ENCODE measurements at regions not wholly inside any gene's neighbourhood (a gene's known extent, or its start where the extent isn't known, plus 50 kb on each side); places are given as distances from the start of the nearest gene placed in this dataset.
A peak's percentile ranks its signal among the peaks of the same experiment; 100 is the strongest.
"Not testable (repeated sequence)": the region's sequence is repeated elsewhere in the genome, so short reads cannot be mapped to it uniquely, and the experiment has no call there.

DNA sequence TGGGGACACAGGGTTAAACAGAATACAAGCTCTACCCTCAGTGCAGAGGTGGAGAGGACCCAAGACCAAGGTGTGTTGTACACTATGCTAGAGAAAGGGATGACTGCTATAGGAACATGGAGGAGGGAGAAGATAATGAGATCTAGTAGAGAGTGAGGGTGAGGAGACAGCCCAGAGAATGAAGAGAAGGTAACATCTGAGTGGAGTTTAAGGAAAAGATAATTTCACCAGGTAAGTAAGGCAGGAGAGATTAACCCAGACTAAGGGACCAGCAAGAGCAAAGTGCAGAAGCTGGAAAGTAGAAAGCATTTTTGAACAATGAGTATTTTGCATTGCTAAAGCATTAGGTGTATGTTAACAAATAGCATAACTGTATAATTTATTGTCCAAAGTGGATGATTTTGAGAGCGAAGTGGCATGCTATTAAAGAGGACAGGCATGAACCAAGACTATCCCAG, 128.8 kb downstream of the RASSF10 start:
- no peak for DNase-seq

DNA sequence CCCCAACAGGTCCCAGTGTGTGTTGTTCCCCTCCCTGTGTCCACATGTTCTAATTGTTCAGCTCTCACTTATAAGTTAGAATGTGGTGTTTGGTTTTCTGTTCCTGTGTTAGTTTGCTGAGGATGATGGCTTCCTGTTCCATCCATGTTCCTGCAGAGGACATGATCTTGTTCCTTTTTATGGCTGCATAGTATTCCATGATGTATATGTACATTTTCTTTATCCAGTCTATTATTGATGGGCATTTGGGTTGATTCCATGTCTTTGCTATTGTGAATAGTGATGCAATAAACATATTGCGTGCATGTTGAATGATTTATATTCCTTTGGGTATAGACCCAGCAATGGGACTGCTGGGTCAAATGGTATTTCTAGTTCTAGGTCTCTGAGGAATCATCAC, 130.0 kb downstream of the RASSF10 start:
- not testable (repeated sequence) for DNase-seq

- DNase-seq: peak in 1 of 3 experiments; percentile 95
Observed at GRCh38 chr11:13140028-13140870, 131.1 kb downstream of the RASSF10 start.

GRCh38 chr11:13140873-13141655, 131.9 kb downstream of the RASSF10 start:
- peak in 1 of 3 experiments; percentile 94 for DNase-seq

GRCh38 chr11:13141731-13142709, 132.9 kb downstream of the RASSF10 start:
- DNase-seq: no peak

DNA sequence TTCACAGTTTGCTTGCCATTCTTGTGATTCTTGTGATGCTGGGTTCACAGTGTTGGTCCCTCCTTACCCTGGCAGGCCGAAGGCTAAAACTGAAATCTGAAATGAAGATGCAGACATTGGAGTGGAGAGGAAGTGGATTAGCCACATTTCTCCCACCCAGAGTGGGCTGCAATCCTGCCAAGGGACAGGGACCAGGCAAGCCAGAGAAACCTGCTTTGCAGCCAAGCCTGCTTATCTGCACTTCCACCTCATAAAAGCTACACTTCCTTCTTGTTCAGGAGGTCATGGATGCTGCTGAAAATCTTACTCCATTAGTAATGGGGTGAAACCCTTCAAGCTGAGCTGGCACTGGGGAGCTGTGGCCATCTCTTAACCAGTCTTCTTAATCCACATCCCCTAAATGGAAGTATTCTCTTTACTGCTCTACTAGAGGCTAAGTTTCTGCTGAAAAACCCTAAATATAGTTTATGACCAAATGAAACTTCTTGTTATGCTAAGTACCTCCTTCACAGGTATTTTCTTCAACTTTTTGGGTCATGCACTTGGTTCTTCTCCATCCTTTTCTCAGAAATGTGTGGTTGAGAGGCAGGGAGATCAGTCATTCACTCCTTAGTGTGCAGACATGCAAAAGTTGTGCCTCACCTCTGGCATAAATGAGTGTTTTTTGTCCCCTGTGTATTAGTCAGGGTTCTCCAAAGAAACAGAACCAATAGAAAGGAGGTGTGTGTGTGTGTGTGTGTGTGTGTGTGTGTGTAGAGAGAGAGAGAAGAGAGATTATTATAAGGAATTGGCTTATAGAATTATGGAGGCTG, 133.9 kb upstream of the BMAL1 start:
- DNase-seq: no peak

- DNase-seq: no peak
Observed at GRCh38 chr11:13145461-13145860, 132.1 kb upstream of the BMAL1 start.

- DNase-seq: peak in 1 of 3 experiments; percentile 28
Observed at GRCh38 chr11:13149991-13150390, 127.6 kb upstream of the BMAL1 start.

GRCh38 chr11:13150487-13150886, 127.1 kb upstream of the BMAL1 start:
- DNase-seq: no peak

DNA sequence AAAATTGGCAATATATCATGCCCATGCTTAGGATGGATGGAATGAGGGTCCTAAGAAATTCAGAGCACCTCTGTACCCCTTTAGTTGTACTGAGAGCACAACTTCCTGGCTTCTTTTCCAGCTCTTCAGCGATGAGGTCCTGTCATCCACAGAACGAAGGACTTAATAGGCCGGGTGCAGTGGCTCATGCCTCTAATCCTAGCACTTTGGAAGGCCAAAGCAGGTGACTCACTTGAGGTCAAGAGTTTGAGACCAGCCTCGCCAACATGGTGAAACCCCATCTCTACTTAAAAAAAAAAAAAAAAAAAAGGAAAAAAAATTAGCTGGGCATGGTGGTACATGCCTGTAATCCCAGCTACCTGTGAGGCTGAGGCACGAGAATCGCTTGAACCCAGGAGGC, 125.3 kb upstream of the BMAL1 start:
- no peak for DNase-seq

GRCh38 chr11:13152736-13153541, 124.7 kb upstream of the BMAL1 start:
- peak in 2 of 3 experiments; percentile 40 to 43 for DNase-seq

DNA sequence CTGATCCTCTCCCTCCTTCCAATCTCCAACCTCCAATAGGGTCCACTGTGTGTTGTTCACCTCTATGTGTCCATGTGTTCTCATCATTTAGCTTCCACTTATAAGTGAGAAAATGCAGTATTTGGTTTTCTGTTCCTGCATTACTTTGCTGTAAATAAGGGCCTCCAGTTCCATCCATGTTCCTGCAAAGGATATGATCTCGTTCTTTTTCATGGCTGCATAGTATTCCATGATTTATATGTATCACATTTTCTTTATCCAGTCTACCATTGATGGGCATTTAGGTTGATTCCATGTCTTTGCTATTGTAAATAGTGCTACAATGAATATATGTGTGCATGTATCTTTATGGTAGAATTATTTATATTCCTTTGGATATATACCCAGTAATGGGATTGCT, 123.2 kb upstream of the BMAL1 start:
- not testable (repeated sequence) for DNase-seq

- peak in 2 of 3 experiments; percentile 64 to 86 for DNase-seq
Observed at GRCh38 chr11:13160346-13160745, 117.2 kb upstream of the BMAL1 start.

DNA sequence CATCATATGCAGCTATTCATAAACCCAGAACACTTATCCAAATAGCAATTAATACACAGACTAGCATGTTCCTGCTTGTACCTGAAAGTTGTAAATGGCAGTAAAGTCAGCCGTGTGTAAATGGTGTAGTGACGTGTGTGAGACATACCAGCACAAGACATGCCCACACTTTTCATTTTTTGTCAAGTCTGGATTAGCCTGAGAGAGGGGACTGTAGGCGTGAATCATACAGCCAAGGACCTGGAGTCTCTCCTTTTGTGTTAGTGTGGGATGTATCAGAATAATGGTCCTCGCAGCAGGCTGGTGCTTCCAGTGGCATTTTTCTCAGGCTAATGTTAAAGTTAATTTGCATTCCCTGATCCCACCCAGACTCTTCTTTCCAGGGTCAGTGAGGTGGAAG, 116.8 kb upstream of the BMAL1 start:
- peak in 1 of 3 experiments; percentile 43 for DNase-seq

DNA sequence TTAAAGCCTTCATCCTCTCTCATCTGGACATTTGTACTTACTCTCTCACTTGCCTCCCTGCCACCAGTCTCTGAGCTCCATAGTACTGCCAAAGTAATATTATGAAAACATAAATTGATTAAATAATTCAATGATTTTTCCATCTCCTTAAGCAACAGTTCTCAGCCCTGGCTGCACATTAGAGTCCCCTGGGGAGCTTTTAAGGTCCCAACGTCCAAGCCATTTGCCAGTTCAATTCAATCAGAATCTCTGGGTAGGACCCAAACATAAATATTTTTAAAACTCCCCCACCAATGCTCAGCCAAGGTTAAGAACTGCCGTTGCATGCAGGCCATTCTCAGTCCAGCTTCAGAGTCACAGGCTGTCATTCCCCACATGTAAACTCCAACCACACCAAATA, 114.4 kb upstream of the BMAL1 start:
- no peak for DNase-seq

DNA sequence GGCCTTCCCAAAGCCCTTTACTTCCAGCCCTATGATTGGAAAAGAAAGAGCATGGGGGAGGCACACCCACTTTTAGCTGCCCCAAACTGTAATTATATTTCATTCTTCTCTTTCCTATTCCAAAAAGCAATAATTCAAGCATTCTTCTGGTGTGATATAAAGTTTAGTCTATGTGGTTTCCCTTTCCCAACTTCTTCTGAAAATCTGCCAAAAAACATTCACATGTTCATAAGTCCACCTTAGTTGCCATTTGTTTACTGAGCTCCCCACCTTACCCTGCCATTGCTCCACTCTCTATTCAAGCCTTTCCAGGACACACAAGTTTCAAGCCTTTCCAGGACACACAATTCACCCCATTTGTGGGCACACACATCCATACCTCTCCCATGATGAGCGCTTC, 111.6 kb upstream of the BMAL1 start:
- DNase-seq: no peak

DNA sequence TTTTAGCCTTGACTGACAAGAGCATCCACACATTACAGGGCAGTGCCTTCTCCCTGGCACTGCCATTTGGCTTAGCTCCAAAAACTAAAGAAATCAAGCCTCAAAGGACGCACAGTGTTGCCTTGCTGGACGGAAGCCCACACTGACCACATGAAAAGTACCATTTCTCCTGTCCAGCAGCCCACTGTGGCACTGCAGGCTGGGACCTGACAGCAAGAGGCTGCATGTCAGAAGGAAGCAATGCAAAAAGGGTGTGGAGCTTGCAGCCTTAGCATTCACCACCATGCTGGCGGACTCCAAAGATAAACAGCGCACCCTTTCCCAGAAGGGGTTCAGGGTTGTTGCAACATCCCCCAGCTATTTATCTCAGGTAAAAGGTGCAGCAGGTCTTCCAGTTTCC, 109.3 kb upstream of the BMAL1 start:
- DNase-seq: no peak

GRCh38 chr11:13169709-13170108, 107.9 kb upstream of the BMAL1 start:
- DNase-seq: no peak

DNA sequence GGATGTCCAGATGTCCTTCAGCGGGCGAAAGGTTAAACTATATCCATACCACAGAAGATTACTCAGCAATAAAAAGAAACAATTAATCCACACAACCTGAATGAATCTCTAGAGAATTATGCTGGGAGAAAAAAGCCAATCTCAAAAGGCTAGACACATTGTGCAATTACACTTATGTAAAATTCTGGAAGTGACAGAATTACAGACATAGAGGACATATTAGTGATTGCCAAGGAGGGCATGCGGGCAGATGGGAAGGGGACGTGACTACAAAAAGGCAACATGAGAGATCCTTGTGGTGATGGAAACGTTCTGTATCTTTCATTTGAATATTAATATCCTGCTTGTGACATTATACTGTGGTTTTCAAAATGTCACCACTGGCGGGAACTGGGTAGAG, 103.5 kb upstream of the BMAL1 start:
- no peak for DNase-seq

DNA sequence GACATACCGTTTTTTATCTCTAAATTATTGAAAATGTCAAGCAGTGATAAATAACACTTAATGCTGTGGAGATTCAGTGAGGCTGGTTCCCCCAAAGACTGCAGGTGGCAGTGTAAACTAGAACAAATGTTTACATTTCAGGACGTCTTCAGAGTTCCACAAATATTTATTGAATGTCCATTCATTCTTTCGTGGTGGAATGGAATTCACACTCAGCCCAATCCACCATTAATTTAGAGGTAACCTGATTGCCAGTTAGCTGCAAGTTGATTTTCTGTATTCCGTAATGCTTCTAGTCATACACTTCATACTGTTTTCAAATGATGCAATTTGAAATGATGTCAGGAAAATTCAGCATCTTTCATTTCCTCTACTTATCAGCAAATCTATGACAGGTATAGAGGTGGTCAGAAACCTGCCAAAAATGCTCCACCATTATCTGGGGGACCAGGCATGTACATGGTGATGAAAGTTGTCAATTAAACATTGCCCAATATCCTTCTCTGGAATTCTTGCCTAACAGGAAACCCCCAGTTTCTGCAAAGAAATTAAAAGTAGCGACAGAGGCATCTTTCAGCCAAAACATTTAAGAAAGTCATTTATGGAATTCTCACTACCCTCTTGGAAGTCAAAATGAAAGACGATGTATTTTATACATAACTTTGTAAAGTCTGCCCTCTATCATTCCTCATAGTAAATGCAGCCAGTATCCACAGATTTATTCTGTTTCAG, 94.3 kb upstream of the BMAL1 start:
- peak; percentile 16 to 57 (median 57) for DNase-seq
